Pancreas (tissue), 10 donors: ENCODE measurements at regions not wholly inside any gene's neighbourhood (a gene's known extent, or its start where the extent isn't known, plus 50 kb on each side); places are given as distances from the start of the nearest gene placed in this dataset.
"Not testable (repeated sequence)": the region's sequence is repeated elsewhere in the genome, so short reads cannot be mapped to it uniquely, and the experiment has no call there.

ENCODE experiments used
- ATAC-seq, 4 donors: fragments of 200-7000 bp; cut with Tn5 transposase; one replicate each; pipeline versions ENCODE4 v1.8.0 to v1.9.1; 2020; ENCODE audit warnings: mild to moderate bottlenecking in 4 of 4, moderate library complexity in 4 of 4
- DNase-seq, 6 donors: peaks; one replicate each; pipeline ENCODE4 v3.0.0-alpha.2; 2020
- FAIRE-seq: peaks from 2 replicates; lab custom pipeline; 2012; peaks lifted over from hg19 to GRCh38; lab: Jason Lieb, UNC
- H3K27ac ChIP-seq, 4 donors: fragments of 200-600 bp; sonication (generic); 1 replicate in 3 of 4; 2 replicates in 1 of 4; pipeline versions ENCODE4 v1.5.0 to v1.8.0; 2020
- H3K27me3 ChIP-seq, 4 donors: fragments of 200-600 bp; one replicate each; pipeline ENCODE4 v1.8.0; 2021
- H3K36me3 ChIP-seq, 3 donors: fragments of 200-600 bp; sonication (generic) in 1 of 3; one replicate each; pipeline versions ENCODE4 v1.5.0 to v1.8.0; 2020 to 2021
- H3K4me1 ChIP-seq, 3 donors: fragments of 200-600 bp; one replicate each; pipeline ENCODE4 v1.8.0; 2021
- H3K4me3 ChIP-seq, 4 donors: fragments of 200-600 bp; sonication (generic) in 2 of 4; one replicate each; pipeline versions ENCODE4 v1.5.0 to v1.8.0; 2020 to 2021
- H3K9me3 ChIP-seq, 4 donors: fragments of 200-600 bp; one replicate each; pipeline ENCODE4 v1.8.0; 2021
- CTCF ChIP-seq, 4 donors: fragments of 200-600 bp; sonication (generic) in 3 of 4; IDR thresholded peaks; one replicate each; pipeline versions ENCODE4 v1.5.0 to v1.8.0; 2021; ENCODE audit warnings: antibody characterized with exemption in 4 of 4
- WGBS, 2 donors: extraction: QIAGEN DNeasy Blood & Tissue Kit; methylation state at CpG; one replicate each; pipeline ENCODE4 v1.1.7; 2013; 5-methylcytosine and 5-hydroxymethylcytosine counted together
- intact Hi-C, 3 donors: fragments of 100-400 bp; cut with DNase I; formaldehyde crosslinking; loops; one replicate each; pipeline versions ENCODE4 v1.11.1 to v1.14.2; 2022
- donor health status: healthy with polysubstance abuse.
- donor health status: DM: no; HTN: no; CAD: no; lungs with moderate emphysema.
- donor health status: DM: no; HTN: no; CAD: no.
- donor health status: control.
- donor health status: control.
- donor health status: Bipolar disorder and iron deficiency.
- donor health status: DM: yes; HTN: yes; CAD: no.
- donor health status: DM: no; HTN: no; CAD: no.
- donor health status: DM: no; HTN: no; CAD: no.
- donor health status: DM: yes; HTN: yes; CAD: no.

GRCh38 chr2:144642856-144643255 lies 122.9 kb upstream of the ZEB2 start:
- no peaks in the 10 kb centered on the region for H3K36me3 ChIP-seq
- no peak for ATAC-seq
- H3K27ac ChIP-seq: no peak overlapping the region
- DNase-seq: no peak
- TF ChIP-seq CTCF (IDR thresholded peaks at IDR 0.05): no peak
- intact Hi-C loops: no loop called here
- no peaks in the 10 kb centered on the region for H3K4me1 ChIP-seq
- no peaks in the 10 kb centered on the region for H3K27me3 ChIP-seq
- no peak overlapping the region for H3K4me3 ChIP-seq
- 85 to 93% methylated on average over 2 of the region's 2 CpGs for WGBS, 2 donors
- no peaks in the 10 kb centered on the region for H3K9me3 ChIP-seq
- FAIRE-seq: no peak

DNA sequence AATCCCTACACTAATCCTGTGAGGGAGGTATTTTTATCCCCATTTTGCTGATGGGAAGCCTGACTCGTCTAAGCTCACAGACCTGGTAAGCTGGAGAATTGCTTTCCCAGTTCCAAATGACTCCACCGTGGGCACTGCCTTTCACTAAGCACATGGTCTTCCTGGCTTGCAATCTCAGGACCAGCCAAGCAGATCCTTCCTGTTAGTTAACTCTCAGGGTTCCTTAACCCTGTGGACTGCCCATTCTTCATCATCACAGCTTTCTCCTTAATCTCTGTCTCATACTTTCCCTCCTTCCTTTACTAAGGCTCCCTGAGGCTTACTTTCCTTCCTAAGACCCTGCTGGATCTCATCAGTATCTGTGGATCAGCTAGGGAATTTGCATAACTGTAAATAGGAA lies 122.2 kb upstream of the ZEB2 start:
- intact Hi-C loops: no loop called here
- ATAC-seq: no peak

GRCh38 chr2:144638250-144638649 lies 118.3 kb upstream of the ZEB2 start:
- FAIRE-seq: not testable (repeated sequence)
- 79 to 86% methylated on average over 4 of the region's 4 CpGs for WGBS, 2 donors

More for the DNA sequence above, 122.2 kb upstream of the ZEB2 start:
- no peak overlapping the region for H3K27ac ChIP-seq
- FAIRE-seq (no peak), DNase-seq (no peak)
- no peaks in the 10 kb centered on the region for H3K27me3 ChIP-seq
- H3K4me1 ChIP-seq: no peaks in the 10 kb centered on the region
- H3K9me3 ChIP-seq: no peaks in the 10 kb centered on the region
- no peak for TF ChIP-seq CTCF (IDR thresholded peaks at IDR 0.05)
- no peaks in the 10 kb centered on the region for H3K36me3 ChIP-seq
- WGBS, 2 donors: 42 to 47% methylated on average over 2 of the region's 2 CpGs
- H3K4me3 ChIP-seq: no peak overlapping the region

GRCh38 chr2:144636860-144637259 lies 116.9 kb upstream of the ZEB2 start:
- ATAC-seq, H3K27ac ChIP-seq, H3K27me3 ChIP-seq, intact Hi-C loops, FAIRE-seq, H3K4me3 ChIP-seq, DNase-seq, H3K4me1 ChIP-seq, H3K36me3 ChIP-seq, H3K9me3 ChIP-seq: not testable (repeated sequence)
- WGBS, 2 donors: 72 to 73% methylated on average over 1 of the region's 1 CpG

More at GRCh38 chr2:144638250-144638649, 118.3 kb upstream of the ZEB2 start:
- intact Hi-C loops, H3K27ac ChIP-seq, H3K4me3 ChIP-seq, H3K9me3 ChIP-seq, ATAC-seq, H3K36me3 ChIP-seq, H3K27me3 ChIP-seq, H3K4me1 ChIP-seq, DNase-seq: not testable (repeated sequence)

GRCh38 chr2:144632809-144633208 lies 112.9 kb upstream of the ZEB2 start:
- Histone ChIP-seq H3K27ac (no peak overlapping the region), H3K27me3 (no peaks in the 10 kb centered on the region), H3K9me3 (no peaks in the 10 kb centered on the region), H3K4me3 (no peak overlapping the region), H3K4me1 (no peaks in the 10 kb centered on the region), H3K36me3 (no peaks in the 10 kb centered on the region)
- intact Hi-C loops: no loop called here
- 85 to 92% methylated on average over 2 of the region's 2 CpGs for WGBS, 2 donors
- no peak for FAIRE-seq
- TF ChIP-seq CTCF (IDR thresholded peaks at IDR 0.05): no peak
- DNase-seq: no peak
- no peak for ATAC-seq

GRCh38 chr2:144631636-144632035 lies 111.7 kb upstream of the ZEB2 start:
- FAIRE-seq: no peak
- intact Hi-C loops: no loop called here
- 70 to 87% methylated on average over 1 of the region's 1 CpG for WGBS, 2 donors
- no peak for ATAC-seq
- Histone ChIP-seq H3K27me3 (no peaks in the 10 kb centered on the region), H3K4me1 (no peaks in the 10 kb centered on the region), H3K4me3 (no peak overlapping the region), H3K36me3 (no peaks in the 10 kb centered on the region), H3K9me3 (no peaks in the 10 kb centered on the region), H3K27ac (no peak overlapping the region)
- DNase-seq: no peak
- no peak for TF ChIP-seq CTCF (IDR thresholded peaks at IDR 0.05)
